ENCODE measurements at regions not wholly inside any gene's neighbourhood (a gene's known extent, or its start where the extent isn't known, plus 50 kb on each side); places are given as distances from the start of the nearest gene placed in this dataset.
"Not testable (repeated sequence)": the region's sequence is repeated elsewhere in the genome, so short reads cannot be mapped to it uniquely, and the experiment has no call there.

- intact Hi-C loops (cut with micrococcal nuclease): no loop called here
- H3K27ac Mint-ChIP-seq: no peak overlapping the region
- no peaks in the 10 kb centered on the region for H3K36me3 Mint-ChIP-seq
- Histone ChIP-seq H3K27ac (ENCODE audit: low read depth, low read length) (no peak overlapping the region), H3K27me3 (ENCODE audit: insufficient read depth, low read length) (no peaks in the 10 kb centered on the region), H3K4me1 (ENCODE audit: insufficient read depth, low read length) (no peaks in the 10 kb centered on the region), H3K36me3 (ENCODE audit: insufficient read depth, low read length) (no peaks in the 10 kb centered on the region), H3K4me3 (ENCODE audit: low read length in 2 of 2) (no peak overlapping the region), H3K9me3 (ENCODE audit: control insufficient read depth in 1 of 2, low read length in 2 of 2) (no peaks in the 10 kb centered on the region)
- DNase-seq: no peak
- no peaks in the 10 kb centered on the region for H3K4me1 Mint-ChIP-seq
- CTCF ChIA-PET (ENCODE audit: partially characterized antibody): no interaction called here
- peaks cover 0 to 2% of the 10 kb centered on the region in 2 donors for H3K27me3 Mint-ChIP-seq
- peaks cover 0 to 11% (median 8%) of the 10 kb centered on the region in 8 donors for H3K9me3 Mint-ChIP-seq
- H3K4me3 Mint-ChIP-seq: no peak overlapping the region
- POLR2A ChIA-PET (ENCODE audit: partially characterized antibody): no interaction called here
Measured at GRCh38 chr18:22528291-22528690, 110.6 kb upstream of the CTAGE1 start.

- DNase-seq; POLR2A ChIA-PET (ENCODE audit: partially characterized antibody); H3K36me3 ChIP-seq (ENCODE audit: insufficient read depth, low read length); H3K4me1 ChIP-seq (ENCODE audit: insufficient read depth, low read length); intact Hi-C loops (cut with micrococcal nuclease); H3K27ac Mint-ChIP-seq; H3K27me3 Mint-ChIP-seq; H3K36me3 Mint-ChIP-seq; H3K4me3 Mint-ChIP-seq; CTCF ChIA-PET (ENCODE audit: partially characterized antibody); H3K27me3 ChIP-seq (ENCODE audit: insufficient read depth, low read length); H3K4me1 Mint-ChIP-seq; H3K4me3 ChIP-seq (ENCODE audit: low read length in 2 of 2); H3K9me3 ChIP-seq (ENCODE audit: control insufficient read depth in 1 of 2, low read length in 2 of 2); H3K27ac ChIP-seq (ENCODE audit: low read depth, low read length): not testable (repeated sequence)
- H3K9me3 Mint-ChIP-seq: peaks cover 0 to 11% (median 0%) of the 10 kb centered on the region in 8 donors
Measured at GRCh38 chr18:22534706-22535105, 117.0 kb upstream of the CTAGE1 start.

GRCh38 chr18:22536558-22536957, 118.8 kb upstream of the CTAGE1 start:
- H3K4me1 Mint-ChIP-seq: no peaks in the 10 kb centered on the region
- ChIA-PET POLR2A (ENCODE audit: partially characterized antibody) (no interaction called here), CTCF (ENCODE audit: partially characterized antibody) (no interaction called here)
- no peak for DNase-seq
- no peak overlapping the region for H3K27ac Mint-ChIP-seq
- Histone ChIP-seq H3K36me3 (ENCODE audit: insufficient read depth, low read length) (no peaks in the 10 kb centered on the region), H3K27ac (ENCODE audit: low read depth, low read length) (no peak overlapping the region), H3K4me3 (ENCODE audit: low read length in 2 of 2) (no peak overlapping the region), H3K27me3 (ENCODE audit: insufficient read depth, low read length) (no peaks in the 10 kb centered on the region), H3K4me1 (ENCODE audit: insufficient read depth, low read length) (no peaks in the 10 kb centered on the region), H3K9me3 (ENCODE audit: control insufficient read depth in 1 of 2, low read length in 2 of 2) (no peaks in the 10 kb centered on the region)
- H3K9me3 Mint-ChIP-seq: peaks cover 0 to 9% (median 3%) of the 10 kb centered on the region in 8 donors
- H3K36me3 Mint-ChIP-seq: no peaks in the 10 kb centered on the region
- no peak overlapping the region for H3K4me3 Mint-ChIP-seq
- no peaks in the 10 kb centered on the region for H3K27me3 Mint-ChIP-seq
- intact Hi-C loops (cut with micrococcal nuclease): no loop called here

- ChIA-PET CTCF (ENCODE audit: partially characterized antibody) (no interaction called here), POLR2A (ENCODE audit: partially characterized antibody) (no interaction called here)
- no peak for DNase-seq
- H3K9me3 ChIP-seq (ENCODE audit: control insufficient read depth in 1 of 2, low read length in 2 of 2): no peaks in the 10 kb centered on the region
- no peak overlapping the region for H3K27ac ChIP-seq (ENCODE audit: low read depth, low read length)
- Mint-ChIP-seq H3K9me3 (peaks cover 0 to 10% (median 3%) of the 10 kb centered on the region in 8 donors), H3K36me3 (no peaks in the 10 kb centered on the region), H3K27ac (no peak overlapping the region), H3K4me3 (no peak overlapping the region), H3K4me1 (no peaks in the 10 kb centered on the region), H3K27me3 (no peaks in the 10 kb centered on the region)
- no peaks in the 10 kb centered on the region for H3K27me3 ChIP-seq (ENCODE audit: insufficient read depth, low read length)
- no peaks in the 10 kb centered on the region for H3K4me1 ChIP-seq (ENCODE audit: insufficient read depth, low read length)
- intact Hi-C loops (cut with micrococcal nuclease): no loop called here
- no peaks in the 10 kb centered on the region for H3K36me3 ChIP-seq (ENCODE audit: insufficient read depth, low read length)
- H3K4me3 ChIP-seq (ENCODE audit: low read length in 2 of 2): no peak overlapping the region
Measured at GRCh38 chr18:22538426-22538825, 120.7 kb upstream of the CTAGE1 start.

- ChIA-PET CTCF (ENCODE audit: partially characterized antibody) (no interaction called here), POLR2A (ENCODE audit: partially characterized antibody) (no interaction called here)
- Histone ChIP-seq H3K27me3 (ENCODE audit: insufficient read depth, low read length) (no peaks in the 10 kb centered on the region), H3K4me1 (ENCODE audit: insufficient read depth, low read length) (no peaks in the 10 kb centered on the region), H3K9me3 (ENCODE audit: control insufficient read depth in 1 of 2, low read length in 2 of 2) (no peaks in the 10 kb centered on the region), H3K4me3 (ENCODE audit: low read length in 2 of 2) (no peak overlapping the region), H3K36me3 (ENCODE audit: insufficient read depth, low read length) (no peaks in the 10 kb centered on the region), H3K27ac (ENCODE audit: low read depth, low read length) (no peak overlapping the region)
- Mint-ChIP-seq H3K9me3 (peaks cover 0 to 9% (median 3%) of the 10 kb centered on the region in 8 donors), H3K36me3 (no peaks in the 10 kb centered on the region), H3K4me1 (no peaks in the 10 kb centered on the region), H3K4me3 (no peak overlapping the region), H3K27me3 (no peaks in the 10 kb centered on the region), H3K27ac (no peak overlapping the region)
- no peak for DNase-seq
- intact Hi-C loops (cut with micrococcal nuclease): no loop called here
Measured at GRCh38 chr18:22539051-22539765, 121.5 kb upstream of the CTAGE1 start.

GRCh38 chr18:22541232-22541631, 123.5 kb upstream of the CTAGE1 start:
- H3K4me3 Mint-ChIP-seq: no peak overlapping the region
- DNase-seq: no peak
- H3K27me3 Mint-ChIP-seq: no peaks in the 10 kb centered on the region
- Histone ChIP-seq H3K27me3 (ENCODE audit: insufficient read depth, low read length) (no peaks in the 10 kb centered on the region), H3K4me3 (ENCODE audit: low read length in 2 of 2) (no peak overlapping the region), H3K9me3 (ENCODE audit: control insufficient read depth in 1 of 2, low read length in 2 of 2) (no peaks in the 10 kb centered on the region), H3K36me3 (ENCODE audit: insufficient read depth, low read length) (no peaks in the 10 kb centered on the region), H3K4me1 (ENCODE audit: insufficient read depth, low read length) (no peaks in the 10 kb centered on the region), H3K27ac (ENCODE audit: low read depth, low read length) (no peak overlapping the region)
- CTCF ChIA-PET (ENCODE audit: partially characterized antibody): no interaction called here
- no peaks in the 10 kb centered on the region for H3K36me3 Mint-ChIP-seq
- intact Hi-C loops (cut with micrococcal nuclease): no loop called here
- peaks cover 0 to 11% (median 6%) of the 10 kb centered on the region in 8 donors for H3K9me3 Mint-ChIP-seq
- no peak overlapping the region for H3K27ac Mint-ChIP-seq
- POLR2A ChIA-PET (ENCODE audit: partially characterized antibody): no interaction called here
- H3K4me1 Mint-ChIP-seq: no peaks in the 10 kb centered on the region

- H3K9me3 ChIP-seq (ENCODE audit: control insufficient read depth in 1 of 2, low read length in 2 of 2): no peaks in the 10 kb centered on the region
- H3K27me3 ChIP-seq (ENCODE audit: insufficient read depth, low read length): no peaks in the 10 kb centered on the region
- DNase-seq: no peak
- no peak overlapping the region for H3K27ac ChIP-seq (ENCODE audit: low read depth, low read length)
- intact Hi-C loops (cut with micrococcal nuclease): no loop called here
- H3K4me1 ChIP-seq (ENCODE audit: insufficient read depth, low read length): no peaks in the 10 kb centered on the region
- Mint-ChIP-seq H3K4me3 (no peak overlapping the region), H3K9me3 (peaks cover 0 to 11% (median 6%) of the 10 kb centered on the region in 8 donors), H3K27me3 (no peaks in the 10 kb centered on the region), H3K27ac (no peak overlapping the region), H3K4me1 (no peaks in the 10 kb centered on the region), H3K36me3 (no peaks in the 10 kb centered on the region)
- H3K36me3 ChIP-seq (ENCODE audit: insufficient read depth, low read length): no peaks in the 10 kb centered on the region
- ChIA-PET POLR2A (ENCODE audit: partially characterized antibody) (no interaction called here), CTCF (ENCODE audit: partially characterized antibody) (no interaction called here)
- no peak overlapping the region for H3K4me3 ChIP-seq (ENCODE audit: low read length in 2 of 2)
Measured at GRCh38 chr18:22542406-22542835, 124.7 kb upstream of the CTAGE1 start.

GRCh38 chr18:22543769-22544168, 126.1 kb upstream of the CTAGE1 start:
- Histone ChIP-seq H3K4me1 (ENCODE audit: insufficient read depth, low read length) (no peaks in the 10 kb centered on the region), H3K27me3 (ENCODE audit: insufficient read depth, low read length) (no peaks in the 10 kb centered on the region), H3K9me3 (ENCODE audit: control insufficient read depth in 1 of 2, low read length in 2 of 2) (no peaks in the 10 kb centered on the region), H3K4me3 (ENCODE audit: low read length in 2 of 2) (no peak overlapping the region), H3K36me3 (ENCODE audit: insufficient read depth, low read length) (no peaks in the 10 kb centered on the region), H3K27ac (ENCODE audit: low read depth, low read length) (no peak overlapping the region)
- ChIA-PET POLR2A (ENCODE audit: partially characterized antibody) (no interaction called here), CTCF (ENCODE audit: partially characterized antibody) (no interaction called here)
- no peak overlapping the region for H3K4me3 Mint-ChIP-seq
- no peak for DNase-seq
- H3K4me1 Mint-ChIP-seq: no peaks in the 10 kb centered on the region
- no peak overlapping the region for H3K27ac Mint-ChIP-seq
- peaks cover 0 to 11% (median 6%) of the 10 kb centered on the region in 8 donors for H3K9me3 Mint-ChIP-seq
- intact Hi-C loops (cut with micrococcal nuclease): no loop called here
- H3K36me3 Mint-ChIP-seq: no peaks in the 10 kb centered on the region
- H3K27me3 Mint-ChIP-seq: peaks cover 0 to 2% of the 10 kb centered on the region in 2 donors

Measured in CD4-positive, alpha-beta memory T cell (primary cell).